GM18909 (cell line): ENCODE measurements at regions not wholly inside any gene's neighbourhood (a gene's known extent, or its start where the extent isn't known, plus 50 kb on each side); places are given as distances from the start of the nearest gene placed in this dataset.
A peak's percentile ranks its signal among the peaks of the same experiment; 100 is the strongest.

Experiments
- ATAC-seq: cut with Tn5 transposase; IDR thresholded peaks from one replicate; pipeline ENCODE4 v1.9.1; 2021; ENCODE audit warnings: mild to moderate bottlenecking; ENCODE audit not compliant: unreplicated experiment, poor library complexity

- no peak for ATAC-seq
Measured at GRCh38 chr12:31869972-31870371, 89.2 kb upstream of the RESF1 start.

DNA sequence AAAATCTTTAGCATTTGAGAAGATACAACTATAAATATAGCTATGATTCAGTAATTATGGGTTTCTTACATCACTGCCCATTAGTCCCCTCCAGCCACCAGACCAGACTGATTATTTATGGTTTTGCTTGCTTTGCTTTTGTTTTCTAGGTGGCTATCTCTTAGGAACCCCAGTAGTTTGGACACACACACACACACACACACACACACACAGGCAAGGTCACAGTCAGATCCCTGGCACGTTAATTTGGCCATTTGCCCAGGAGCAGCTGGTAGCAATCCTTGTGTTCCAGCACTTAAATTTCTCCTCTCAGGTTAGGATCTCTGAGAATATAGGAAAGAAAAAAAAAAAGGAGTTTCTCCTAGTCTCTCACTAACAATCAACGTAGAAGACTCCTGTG, 90.2 kb upstream of the RESF1 start:
- no peak for ATAC-seq

DNA sequence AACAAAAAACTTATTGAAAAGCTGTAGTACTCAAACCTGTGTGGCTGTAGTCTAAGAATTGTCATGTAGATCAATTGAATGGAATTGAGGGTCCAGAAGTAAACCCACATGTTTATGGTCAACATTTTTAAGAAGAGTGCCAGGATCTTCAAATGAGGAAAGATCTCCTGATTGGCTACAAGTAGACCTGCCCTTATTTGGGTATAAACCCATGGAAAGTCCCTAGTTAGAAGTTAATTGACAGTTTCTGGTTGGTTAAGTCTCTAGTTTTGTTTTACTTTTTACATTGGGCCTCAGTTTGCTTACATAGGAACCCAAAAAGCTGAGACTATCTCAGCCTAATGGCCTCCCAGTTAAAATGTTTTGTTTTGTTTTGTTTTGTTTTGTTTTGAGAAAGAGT, 91.9 kb upstream of the RESF1 start:
- no peak for ATAC-seq

DNA sequence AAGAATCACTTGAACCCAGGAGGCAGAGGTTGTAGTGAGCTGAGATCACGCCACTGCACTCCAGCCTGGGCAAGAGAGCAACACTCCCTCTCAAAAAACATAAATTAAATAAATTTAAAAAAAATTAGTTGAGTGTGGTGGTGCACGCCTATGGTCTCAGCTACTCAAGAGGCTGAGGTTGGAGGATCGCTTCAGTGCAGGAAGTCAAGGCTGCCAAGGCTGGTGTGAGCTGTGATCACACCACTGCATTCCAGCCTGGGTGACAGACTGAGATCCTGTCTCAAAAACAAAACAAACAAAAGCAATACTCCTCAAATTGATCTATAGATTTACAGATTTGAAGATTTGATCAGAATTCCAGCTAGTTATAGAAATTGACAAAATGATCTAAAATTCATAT, 92.7 kb upstream of the RESF1 start:
- ATAC-seq, result no peak

DNA sequence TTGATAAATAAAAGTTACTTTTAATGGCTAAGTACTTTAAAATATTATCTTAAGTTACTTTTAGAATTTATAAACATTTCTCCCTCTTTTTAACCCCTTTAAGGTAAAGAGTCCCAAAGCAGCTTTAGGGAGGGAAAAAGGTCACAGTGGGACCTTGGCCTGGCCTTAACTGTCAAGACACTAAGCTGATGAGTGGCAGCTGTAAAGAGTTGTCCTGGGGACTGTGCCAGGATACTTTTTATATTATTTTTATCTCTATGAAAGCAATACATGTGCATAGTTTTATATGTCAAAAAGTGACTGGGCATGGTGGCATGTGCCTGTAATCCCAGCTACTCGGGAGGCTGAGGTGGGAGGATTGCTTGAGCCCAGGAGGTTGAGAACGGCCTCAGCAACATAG, 94.2 kb upstream of the RESF1 start:
- ATAC-seq, result no peak

DNA sequence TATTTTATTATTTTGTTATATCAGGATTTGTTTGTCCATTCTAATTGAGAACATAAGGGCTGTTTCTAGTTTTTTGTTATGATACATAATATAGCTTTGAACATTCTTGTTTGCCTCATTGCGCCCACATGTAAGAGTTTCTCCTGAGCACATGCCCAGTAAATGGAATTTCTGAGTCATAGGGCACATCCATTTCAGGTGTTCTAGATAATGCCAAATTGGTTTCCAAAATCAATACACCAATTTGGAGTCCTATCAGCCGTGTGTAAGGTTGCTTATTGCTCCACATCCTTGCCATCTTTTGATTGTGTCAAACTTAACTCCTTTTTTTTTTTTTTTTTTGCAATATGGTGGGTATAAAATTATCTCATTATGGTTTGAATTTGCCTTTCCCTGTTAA, 97.9 kb upstream of the RESF1 start:
- ATAC-seq, result no peak

DNA sequence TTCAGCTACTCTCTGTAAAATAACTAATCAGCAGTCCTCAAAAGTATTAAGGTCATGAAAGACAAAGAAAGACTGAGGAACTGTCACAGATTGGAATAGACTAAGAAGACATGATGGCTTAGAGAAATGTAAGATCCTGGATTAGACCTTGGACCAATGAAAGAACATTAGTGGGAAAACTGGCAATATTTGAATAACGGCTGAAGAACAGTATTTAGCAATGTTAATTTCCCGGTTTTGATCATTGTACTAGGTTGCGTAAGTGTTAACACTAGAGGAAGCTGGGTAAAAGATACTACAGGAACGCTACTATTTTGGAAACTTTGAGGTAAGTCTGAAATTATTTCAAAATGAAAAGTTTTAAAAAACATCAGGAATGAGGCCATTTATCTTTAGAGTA, 98.8 kb upstream of the RESF1 start:
- no peak for ATAC-seq

- ATAC-seq, result peak; percentile 45
Measured at GRCh38 chr12:31859232-31859977, 99.8 kb upstream of the RESF1 start.

GRCh38 chr12:31855427-31855826, 103.8 kb upstream of the RESF1 start:
- ATAC-seq, result no peak

DNA sequence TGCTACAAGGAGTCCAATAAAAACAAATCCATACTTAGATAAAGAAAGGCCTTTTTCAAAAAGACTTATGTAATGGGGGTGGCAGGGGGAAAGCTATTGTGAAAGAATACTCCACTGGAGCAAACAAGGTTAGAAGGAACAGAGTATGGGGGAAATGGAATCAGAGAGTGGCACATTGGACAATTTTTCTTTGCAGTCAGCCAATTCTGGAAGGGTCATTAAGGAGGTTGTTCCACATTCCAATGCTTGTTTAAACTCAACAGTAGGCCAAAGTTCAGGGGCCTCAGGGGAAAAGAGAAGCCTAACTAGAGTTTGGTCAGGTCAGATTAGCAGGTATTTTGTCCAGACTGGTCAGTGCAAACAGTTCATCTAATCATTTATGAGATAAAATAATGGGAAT, 105.2 kb upstream of the RESF1 start:
- ATAC-seq, result no peak

DNA sequence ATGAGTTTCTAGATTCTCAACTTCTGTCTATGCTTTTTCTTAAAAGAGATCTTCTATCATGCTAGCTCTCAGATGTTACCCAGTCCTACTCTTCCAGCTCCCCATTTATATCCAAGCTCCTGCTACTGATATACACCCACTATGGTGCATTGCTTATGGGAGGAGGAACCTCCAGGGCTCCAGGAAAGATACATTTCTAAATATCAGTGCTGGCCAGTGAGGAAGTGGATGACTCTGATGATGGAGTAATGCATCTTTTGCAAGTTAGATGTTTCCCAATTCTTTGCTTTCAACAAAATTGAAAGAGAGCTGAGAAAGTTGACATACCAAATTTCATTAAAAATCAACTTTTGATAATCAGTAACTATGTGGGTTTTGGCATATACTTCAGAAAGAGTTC, 105.7 kb upstream of the RESF1 start:
- no peak for ATAC-seq

- no peak for ATAC-seq
Measured at GRCh38 chr12:31850268-31850667, 108.9 kb upstream of the RESF1 start.

DNA sequence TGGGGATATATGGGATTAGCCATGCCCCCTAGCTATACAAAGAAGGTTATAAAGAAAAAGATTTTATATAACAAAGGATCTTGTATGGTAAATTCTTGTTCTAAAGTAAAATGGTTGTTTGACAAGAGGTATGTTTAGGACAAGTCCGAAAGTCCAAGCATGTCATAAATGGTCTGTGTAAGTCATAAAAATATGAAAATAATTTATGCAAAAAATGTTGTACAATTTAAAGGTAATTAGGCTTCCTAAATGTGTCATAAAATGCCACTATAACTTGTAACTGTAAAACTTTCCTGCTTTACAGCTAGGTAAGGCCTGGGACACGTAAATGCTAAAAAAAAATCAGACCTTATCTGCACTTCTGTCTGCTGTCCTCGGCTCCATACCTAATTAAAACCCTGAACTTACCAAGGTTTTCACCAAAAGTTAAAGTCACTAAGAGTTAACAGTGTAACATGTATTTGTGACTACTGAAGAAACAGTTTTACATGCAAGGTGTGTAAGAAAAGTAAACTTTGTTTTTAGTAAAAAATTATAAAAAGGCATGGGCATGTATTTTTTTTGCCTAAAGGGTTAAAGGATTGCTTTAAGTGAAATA, 110.0 kb upstream of the RESF1 start:
- no peak for ATAC-seq

DNA sequence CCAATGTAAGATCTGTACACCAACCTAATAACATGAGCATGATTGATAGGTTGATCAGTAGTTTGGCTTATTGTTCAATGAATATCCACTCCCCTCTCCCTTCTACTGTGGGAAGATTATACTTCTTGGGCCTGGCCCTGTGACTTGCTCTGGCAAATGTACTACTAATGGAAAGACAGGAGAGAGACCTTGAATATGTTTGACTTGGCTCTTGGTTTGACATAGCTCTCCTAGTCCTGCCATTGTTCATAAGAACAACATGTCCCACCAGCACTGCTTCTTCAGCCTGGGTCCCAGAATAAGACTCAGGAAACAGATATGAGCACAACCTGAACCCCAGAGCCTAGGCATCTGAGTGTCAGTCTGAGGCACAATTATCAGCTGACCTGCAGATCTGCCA, 112.8 kb upstream of the RESF1 start:
- no peak for ATAC-seq

- no peak for ATAC-seq
Measured at GRCh38 chr12:31845613-31846322, 113.4 kb upstream of the RESF1 start.

GRCh38 chr12:31843398-31844095, 114.7 kb upstream of the AMN1 start:
- no peak for ATAC-seq

- ATAC-seq, result no peak
Measured at GRCh38 chr12:31837913-31838312, 109.1 kb upstream of the AMN1 start.

DNA sequence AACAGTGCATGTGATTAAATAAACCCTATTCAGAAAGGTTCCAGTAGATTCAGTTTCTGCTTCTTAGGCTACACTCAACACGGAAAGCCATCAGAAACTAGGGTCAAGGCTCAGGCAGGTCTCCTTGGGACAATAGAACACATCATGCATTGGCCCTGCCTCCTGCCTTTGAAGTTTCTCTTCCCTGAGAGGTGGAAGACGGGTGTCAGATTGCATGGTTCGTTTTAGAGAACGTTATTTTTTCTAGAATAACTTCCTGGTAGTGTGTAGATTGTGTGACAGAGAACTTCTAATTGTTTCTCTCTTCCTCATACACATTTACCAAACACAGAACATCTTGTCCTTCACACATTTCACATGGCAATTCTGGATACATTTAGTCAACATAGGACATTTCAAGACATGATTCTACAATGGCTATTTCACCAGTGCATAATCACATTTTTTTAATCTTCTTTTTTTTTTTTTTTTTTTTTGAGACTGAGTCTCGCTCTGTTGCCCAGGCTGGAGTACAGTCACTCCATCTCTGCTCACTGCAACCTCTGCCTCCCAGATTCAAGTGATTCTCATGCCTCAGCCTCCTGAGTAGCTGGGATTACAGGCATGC, 106.6 kb upstream of the AMN1 start:
- no peak for ATAC-seq

DNA sequence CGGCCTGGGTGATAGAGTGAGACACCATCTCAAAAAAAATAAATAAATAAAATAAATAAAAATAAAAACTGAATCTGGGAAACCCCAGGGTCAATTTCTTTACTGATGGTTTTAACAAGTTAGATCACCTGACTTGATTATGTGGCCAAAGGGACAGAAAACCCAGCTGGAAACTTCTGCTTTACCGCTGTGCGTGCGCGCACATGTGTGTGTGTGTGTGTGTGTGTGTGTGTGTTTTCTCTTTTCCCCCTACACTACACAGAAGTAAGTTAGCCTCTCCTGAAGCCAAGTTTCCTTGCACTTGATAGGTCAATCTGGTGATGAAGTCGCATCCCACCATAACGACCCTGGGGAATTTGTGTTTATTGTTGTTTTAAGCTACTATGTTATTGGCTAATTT, 105.3 kb upstream of the AMN1 start:
- ATAC-seq, result no peak
